ENCODE measurements at regions not wholly inside any gene's neighbourhood (a gene's known extent, or its start where the extent isn't known, plus 50 kb on each side); places are given as distances from the start of the nearest gene placed in this dataset.

DNA sequence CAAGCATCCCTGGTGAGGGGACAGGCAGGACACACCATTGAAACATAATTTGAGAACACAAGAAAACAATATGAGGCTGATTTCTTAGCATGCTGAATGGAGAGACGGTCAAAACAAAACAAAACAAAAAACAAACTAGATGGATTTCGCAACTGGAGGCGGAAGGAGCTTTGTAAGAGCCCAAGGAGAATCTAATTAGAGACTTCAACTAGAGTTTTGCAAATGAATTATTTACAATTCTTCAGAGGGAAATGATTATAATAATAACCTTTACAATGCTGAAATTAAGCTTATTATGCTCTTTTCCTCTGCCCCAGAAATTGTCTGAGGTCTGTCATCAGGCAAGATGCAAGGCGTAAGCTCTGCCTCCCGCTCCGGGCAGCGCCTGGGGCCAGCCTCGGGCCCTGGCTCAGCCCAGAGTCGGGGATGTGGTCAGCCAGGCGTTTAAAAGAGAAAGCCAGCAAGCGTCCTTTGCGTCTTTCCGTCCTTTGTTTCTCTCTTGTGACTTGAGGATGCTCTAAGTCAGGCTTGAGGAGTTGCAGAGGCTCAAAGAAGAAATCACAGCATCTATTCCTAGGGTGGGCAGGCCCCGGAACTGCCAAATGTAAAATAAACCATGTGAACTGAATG lies 139.6 kb downstream of the TWIST2 start:
- Histone ChIP-seq H3K4me1 (ENCODE audit: low read length) (no peaks in the 10 kb centered on the region), H3K79me2 (ENCODE audit: low read length) (no peaks in the 10 kb centered on the region), H3K9ac (ENCODE audit: low read length) (no peak overlapping the region), H3K9me2 (replicated peaks; ENCODE audit: insufficient read depth, low read length) (no peaks in the 10 kb centered on the region), H3K4me3 (ENCODE audit: low read length) (no peak overlapping the region), H3K4me2 (ENCODE audit: low read depth, low read length) (no peak overlapping the region), H3K9me3 (replicated peaks; ENCODE audit: insufficient read depth, low read length) (no peaks in the 10 kb centered on the region), H3K27me3 (replicated peaks; ENCODE audit: insufficient read depth, low read length) (peaks cover 6% of the 10 kb centered on the region), H3K27ac (ENCODE audit: low read length) (no peak overlapping the region), H3K36me3 (replicated peaks; ENCODE audit: insufficient read depth, low read length) (no peaks in the 10 kb centered on the region), H3F3A (ENCODE audit: insufficient read depth, low read length) (no peaks in the 10 kb centered on the region), H4K20me1 (ENCODE audit: insufficient read depth, low read length) (no peaks in the 10 kb centered on the region), H2AFZ (ENCODE audit: low read length) (no peak overlapping the region)
- TF ChIP-seq, protein P1, sequence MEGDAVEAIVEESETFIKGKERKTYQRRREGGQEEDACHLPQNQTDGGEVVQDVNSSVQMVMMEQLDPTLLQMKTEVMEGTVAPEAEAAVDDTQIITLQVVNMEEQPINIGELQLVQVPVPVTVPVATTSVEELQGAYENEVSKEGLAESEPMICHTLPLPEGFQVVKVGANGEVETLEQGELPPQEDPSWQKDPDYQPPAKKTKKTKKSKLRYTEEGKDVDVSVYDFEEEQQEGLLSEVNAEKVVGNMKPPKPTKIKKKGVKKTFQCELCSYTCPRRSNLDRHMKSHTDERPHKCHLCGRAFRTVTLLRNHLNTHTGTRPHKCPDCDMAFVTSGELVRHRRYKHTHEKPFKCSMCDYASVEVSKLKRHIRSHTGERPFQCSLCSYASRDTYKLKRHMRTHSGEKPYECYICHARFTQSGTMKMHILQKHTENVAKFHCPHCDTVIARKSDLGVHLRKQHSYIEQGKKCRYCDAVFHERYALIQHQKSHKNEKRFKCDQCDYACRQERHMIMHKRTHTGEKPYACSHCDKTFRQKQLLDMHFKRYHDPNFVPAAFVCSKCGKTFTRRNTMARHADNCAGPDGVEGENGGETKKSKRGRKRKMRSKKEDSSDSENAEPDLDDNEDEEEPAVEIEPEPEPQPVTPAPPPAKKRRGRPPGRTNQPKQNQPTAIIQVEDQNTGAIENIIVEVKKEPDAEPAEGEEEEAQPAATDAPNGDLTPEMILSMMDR (IDR thresholded peaks at IDR 0.05; ENCODE audit: low read length) = no peak
- TF ChIP-seq EZH2 (optimal IDR thresholded peaks at IDR 0.05; ENCODE audit: low read depth, low read length) (no peak), EZH2phosphoT487 (IDR thresholded peaks at IDR 0.05; ENCODE audit: low read length) (no peak)
- no peak for DNase-seq

DNA sequence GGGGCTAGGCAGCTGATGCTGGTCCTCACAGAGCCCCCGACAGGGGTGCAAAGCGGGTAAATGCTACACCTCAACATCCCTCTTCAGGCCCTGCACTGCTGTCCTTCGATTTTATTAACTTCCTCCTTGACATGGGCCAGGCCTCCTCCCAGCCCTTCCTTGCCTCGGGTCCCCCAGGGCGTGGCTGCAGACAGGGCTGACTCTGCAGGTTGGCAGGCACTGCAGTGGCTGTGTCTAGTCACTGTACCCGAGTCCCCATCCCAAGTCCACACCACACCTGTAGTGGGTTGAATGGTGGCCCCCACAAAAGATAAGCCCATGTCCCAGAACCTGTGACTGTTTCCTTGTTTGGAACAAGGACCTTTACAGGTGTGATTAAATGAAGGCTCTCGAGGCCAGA lies 140.2 kb downstream of the TWIST2 start:
- Histone ChIP-seq H3F3A (ENCODE audit: insufficient read depth, low read length) (no peaks in the 10 kb centered on the region), H3K27me3 (replicated peaks; ENCODE audit: insufficient read depth, low read length) (peaks cover 6% of the 10 kb centered on the region), H3K4me3 (ENCODE audit: low read length) (no peak overlapping the region), H3K9me3 (replicated peaks; ENCODE audit: insufficient read depth, low read length) (no peaks in the 10 kb centered on the region), H2AFZ (ENCODE audit: low read length) (no peak overlapping the region), H3K4me2 (ENCODE audit: low read depth, low read length) (no peak overlapping the region), H3K4me1 (ENCODE audit: low read length) (no peaks in the 10 kb centered on the region), H3K79me2 (ENCODE audit: low read length) (no peaks in the 10 kb centered on the region), H3K27ac (ENCODE audit: low read length) (no peak overlapping the region), H3K9ac (ENCODE audit: low read length) (no peak overlapping the region), H4K20me1 (ENCODE audit: insufficient read depth, low read length) (no peaks in the 10 kb centered on the region), H3K36me3 (replicated peaks; ENCODE audit: insufficient read depth, low read length) (no peaks in the 10 kb centered on the region), H3K9me2 (replicated peaks; ENCODE audit: insufficient read depth, low read length) (no peaks in the 10 kb centered on the region)
- TF ChIP-seq, protein P1 (IDR thresholded peaks at IDR 0.05; ENCODE audit: low read length) = no peak
- TF ChIP-seq EZH2 (optimal IDR thresholded peaks at IDR 0.05; ENCODE audit: low read depth, low read length) (no peak), EZH2phosphoT487 (IDR thresholded peaks at IDR 0.05; ENCODE audit: low read length) (no peak)
- DNase-seq = no peak

DNA sequence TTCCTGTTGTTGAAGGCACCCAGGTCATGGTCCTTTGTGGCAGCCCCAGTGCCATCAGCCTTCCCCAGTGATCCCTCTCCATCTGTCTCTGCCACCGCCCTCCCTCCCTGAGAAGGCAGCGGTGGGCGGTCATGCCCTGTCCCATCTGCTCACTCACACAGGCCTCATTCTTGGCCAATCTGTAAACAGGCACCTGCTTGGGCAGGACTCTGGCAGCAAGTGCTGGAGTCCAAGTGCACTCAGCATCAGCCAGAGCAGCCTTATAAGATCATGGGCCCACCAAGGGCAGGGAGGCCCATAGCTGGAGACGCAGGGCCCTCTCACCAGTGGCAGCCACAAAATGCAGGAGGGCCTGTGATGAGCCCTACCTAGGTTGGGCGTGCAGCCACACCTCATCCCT lies 140.9 kb downstream of the TWIST2 start:
- no peak for DNase-seq
- Histone ChIP-seq H3K4me1 (ENCODE audit: low read length) (no peaks in the 10 kb centered on the region), H3K27me3 (replicated peaks; ENCODE audit: insufficient read depth, low read length) (peaks cover 6% of the 10 kb centered on the region), H2AFZ (ENCODE audit: low read length) (no peak overlapping the region), H3K4me2 (ENCODE audit: low read depth, low read length) (no peak overlapping the region), H3K4me3 (ENCODE audit: low read length) (no peak overlapping the region), H3F3A (ENCODE audit: insufficient read depth, low read length) (no peaks in the 10 kb centered on the region), H3K9me2 (replicated peaks; ENCODE audit: insufficient read depth, low read length) (no peaks in the 10 kb centered on the region), H3K79me2 (ENCODE audit: low read length) (no peaks in the 10 kb centered on the region), H3K27ac (ENCODE audit: low read length) (no peak overlapping the region), H4K20me1 (ENCODE audit: insufficient read depth, low read length) (no peaks in the 10 kb centered on the region), H3K9me3 (replicated peaks; ENCODE audit: insufficient read depth, low read length) (no peaks in the 10 kb centered on the region), H3K36me3 (replicated peaks; ENCODE audit: insufficient read depth, low read length) (no peaks in the 10 kb centered on the region), H3K9ac (ENCODE audit: low read length) (no peak overlapping the region)
- TF ChIP-seq, protein P1 (IDR thresholded peaks at IDR 0.05; ENCODE audit: low read length) = no peak
- TF ChIP-seq EZH2phosphoT487 (IDR thresholded peaks at IDR 0.05; ENCODE audit: low read length) = no peak

Data from MM.1S (cell line).